ENCODE measurements at regions not wholly inside any gene's neighbourhood (a gene's known extent, or its start where the extent isn't known, plus 50 kb on each side); places are given as distances from the start of the nearest gene placed in this dataset.

DNA sequence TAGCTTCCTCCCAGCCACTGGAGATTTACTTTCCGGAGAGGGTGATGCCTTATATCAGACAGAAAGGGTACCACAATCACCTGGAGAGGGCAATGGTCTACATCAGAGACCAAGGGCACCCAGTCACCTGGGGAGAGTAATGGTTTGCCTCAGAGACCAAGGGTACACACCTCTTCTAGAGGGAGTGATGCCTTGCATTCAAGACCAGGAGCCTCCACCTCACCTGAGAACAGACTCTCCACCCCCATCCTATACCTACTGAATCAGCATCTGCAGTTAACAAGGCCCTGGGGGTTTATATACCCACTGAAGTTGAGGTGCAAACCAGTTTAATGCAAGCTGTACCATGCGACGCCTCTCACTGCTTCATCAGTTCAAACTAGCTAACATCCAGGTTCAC lies 270.2 kb upstream of the IGFBP3 start:
- DNase-seq (ENCODE audit: low read depth) = no peak
- no peak overlapping the region for H3K4me3 ChIP-seq (ENCODE audit: low read depth, low read length)
- TF ChIP-seq CTCF (IDR thresholded peaks at IDR 0.05; ENCODE audit: control insufficient read depth, extremely low read depth, insufficient read depth) = no peak

GRCh38 chr7:46189255-46189790 lies 268.3 kb upstream of the IGFBP3 start:
- no peak for TF ChIP-seq CTCF (IDR thresholded peaks at IDR 0.05; ENCODE audit: control insufficient read depth, extremely low read depth, insufficient read depth)
- no peak for DNase-seq (ENCODE audit: low read depth)
- no peak overlapping the region for H3K4me3 ChIP-seq (ENCODE audit: low read depth, low read length)

DNA sequence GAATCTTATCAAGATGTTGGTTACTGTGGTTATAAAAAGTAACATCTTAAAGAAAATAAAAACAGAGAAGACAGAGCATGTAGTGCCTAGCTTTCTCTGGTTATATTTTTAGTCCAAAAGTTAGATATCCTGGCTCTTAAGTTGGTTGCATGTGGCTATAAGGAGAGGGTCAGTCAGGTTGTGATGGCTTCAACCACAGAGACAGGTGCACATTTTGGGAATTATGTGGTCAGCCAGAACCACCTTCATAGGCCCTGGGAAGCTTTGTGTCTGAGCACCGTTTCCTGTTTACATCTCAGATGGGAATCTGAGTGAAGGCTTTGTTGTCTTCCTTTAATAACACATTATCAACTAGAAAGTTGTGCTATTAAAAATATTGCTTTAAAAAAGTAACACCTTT lies 265.1 kb upstream of the IGFBP3 start:
- TF ChIP-seq CTCF (IDR thresholded peaks at IDR 0.05; ENCODE audit: control insufficient read depth, extremely low read depth, insufficient read depth) = no peak
- H3K4me3 ChIP-seq (ENCODE audit: low read depth, low read length) = no peak overlapping the region
- DNase-seq (ENCODE audit: low read depth) = no peak

DNA sequence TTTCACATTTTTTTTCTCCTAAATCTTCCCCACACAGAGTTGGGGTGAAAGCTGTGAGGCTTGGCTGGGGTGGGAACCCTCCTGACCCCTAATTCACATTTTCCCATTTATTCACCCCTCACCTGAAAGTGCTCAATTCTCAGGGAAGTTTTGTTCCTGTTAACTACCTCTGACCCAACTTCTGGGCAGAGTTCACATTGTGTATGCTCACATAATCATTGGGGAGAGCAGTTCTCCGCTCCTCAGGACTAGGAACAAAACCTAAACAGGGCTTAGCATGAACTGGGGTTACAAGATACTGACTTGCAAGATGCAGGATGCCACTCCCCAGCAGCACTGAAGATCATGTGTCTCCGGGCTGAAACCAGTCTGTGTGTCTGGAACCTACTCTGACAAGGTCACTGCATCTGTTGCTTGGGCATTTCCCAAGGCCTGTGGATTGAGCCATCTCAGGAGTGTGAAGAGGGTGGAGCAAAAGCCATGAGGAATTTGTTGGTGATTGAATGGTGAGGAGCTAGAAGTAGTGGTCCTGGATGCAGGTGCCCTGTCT lies 258.1 kb upstream of the IGFBP3 start:
- TF ChIP-seq CTCF (IDR thresholded peaks at IDR 0.05; ENCODE audit: control insufficient read depth, extremely low read depth, insufficient read depth) = no peak
- DNase-seq (ENCODE audit: low read depth) = no peak
- no peak overlapping the region for H3K4me3 ChIP-seq (ENCODE audit: low read depth, low read length)

DNA sequence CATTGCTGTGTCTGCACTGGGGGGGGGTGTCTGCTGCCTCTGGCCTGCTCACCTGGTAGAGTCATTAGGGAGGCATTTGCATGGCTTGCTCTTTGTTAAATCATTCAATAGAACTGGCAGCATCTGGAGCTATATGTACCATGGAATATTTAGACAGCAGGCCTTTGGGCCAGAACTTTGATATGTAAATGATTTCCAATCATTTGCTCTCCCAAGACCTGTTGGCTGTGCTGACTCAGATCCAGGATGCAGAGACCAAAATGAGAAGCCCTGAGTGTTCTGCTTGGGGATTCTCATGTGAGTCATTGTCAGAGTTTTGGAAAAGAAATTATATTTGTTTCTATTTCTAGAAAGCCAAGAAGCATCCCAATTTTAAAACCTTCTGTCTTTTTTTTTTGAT lies 257.6 kb upstream of the IGFBP3 start:
- no peak for DNase-seq (ENCODE audit: low read depth)
- no peak overlapping the region for H3K4me3 ChIP-seq (ENCODE audit: low read depth, low read length)
- no peak for TF ChIP-seq CTCF (IDR thresholded peaks at IDR 0.05; ENCODE audit: control insufficient read depth, extremely low read depth, insufficient read depth)

DNA sequence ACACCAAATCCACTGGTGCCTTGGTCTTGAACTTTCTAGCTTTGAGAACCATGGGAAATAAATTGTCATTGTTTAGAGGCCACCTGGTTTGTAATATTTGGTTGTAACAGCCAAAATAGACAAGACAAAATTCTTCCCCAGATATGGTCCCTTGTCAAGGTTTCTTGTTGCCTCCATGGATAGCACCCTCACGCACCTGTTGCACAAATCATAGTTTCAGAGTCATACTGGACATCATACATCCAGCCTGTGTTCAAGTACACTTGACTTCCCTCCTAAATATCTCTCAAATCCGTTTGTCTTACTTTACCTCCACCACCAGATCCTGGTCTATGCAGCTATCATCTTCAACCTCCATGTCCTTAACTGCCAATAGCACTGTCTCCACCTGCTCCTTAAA lies 256.7 kb upstream of the IGFBP3 start:
- H3K4me3 ChIP-seq (ENCODE audit: low read depth, low read length) = no peak overlapping the region
- DNase-seq (ENCODE audit: low read depth) = no peak
- TF ChIP-seq CTCF (IDR thresholded peaks at IDR 0.05; ENCODE audit: control insufficient read depth, extremely low read depth, insufficient read depth) = no peak

DNA sequence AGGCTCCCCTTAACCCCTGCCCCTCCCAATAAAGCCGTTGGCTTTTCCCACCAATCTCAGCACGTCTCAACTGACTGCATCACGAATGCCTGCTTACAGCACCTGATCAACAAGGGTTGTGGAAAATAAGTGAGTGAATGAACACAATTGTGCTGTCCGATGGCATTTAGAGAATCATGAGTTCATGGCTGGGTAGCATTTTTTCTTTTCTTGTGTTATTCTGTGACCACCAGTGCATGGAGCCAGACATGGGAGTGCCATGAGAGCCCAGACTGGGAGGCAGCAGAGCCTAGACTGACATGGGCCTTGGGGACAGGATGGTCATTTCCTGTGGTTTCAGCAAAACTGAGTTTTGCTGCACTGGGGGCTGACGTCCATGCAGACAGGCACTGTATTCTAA lies 254.1 kb upstream of the IGFBP3 start:
- no peak for DNase-seq (ENCODE audit: low read depth)
- TF ChIP-seq CTCF (IDR thresholded peaks at IDR 0.05; ENCODE audit: control insufficient read depth, extremely low read depth, insufficient read depth) = no peak
- H3K4me3 ChIP-seq (ENCODE audit: low read depth, low read length) = no peak overlapping the region
